DMS79 treated with DMSO at 0.1 percent for 48 hours (cell line): ENCODE measurements at regions not wholly inside any gene's neighbourhood (a gene's known extent, or its start where the extent isn't known, plus 50 kb on each side); places are given as distances from the start of the nearest gene placed in this dataset.
A peak's percentile ranks its signal among the peaks of the same experiment; 100 is the strongest.

Source experiments
- DNase-seq: peaks from one replicate; lab custom pipeline; 2025; lab: John Stamatoyannopoulos, UW

DNA sequence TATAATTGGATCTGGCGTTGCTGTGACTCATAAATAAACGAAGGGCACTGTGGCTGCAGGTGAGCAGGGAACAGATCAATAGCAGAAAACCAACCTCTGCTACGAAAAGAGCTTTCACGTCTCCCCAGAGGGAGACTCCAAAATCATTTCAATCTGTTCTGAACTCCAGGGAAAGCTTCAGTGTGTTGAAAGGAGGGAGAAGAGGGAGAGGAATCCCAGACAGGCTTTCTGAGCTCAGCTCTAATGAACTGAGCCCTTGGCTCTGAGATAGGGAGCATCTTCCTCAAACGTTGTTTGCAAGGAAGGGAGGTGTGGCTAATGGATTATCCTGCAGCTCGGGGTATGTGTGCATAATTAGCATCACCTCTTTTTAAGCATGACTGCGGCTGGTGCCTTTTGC lies 288.0 kb upstream of the IRX4 start:
- DNase-seq: no peak

- DNase-seq: peak; percentile 58
Measured at GRCh38 chr5:2169850-2170760, 287.4 kb upstream of the IRX4 start.

- DNase-seq: no peak
Measured at GRCh38 chr5:2169430-2169808, 286.7 kb upstream of the IRX4 start.

GRCh38 chr5:2168601-2169429 lies 286.1 kb upstream of the IRX4 start:
- DNase-seq: no peak

DNA sequence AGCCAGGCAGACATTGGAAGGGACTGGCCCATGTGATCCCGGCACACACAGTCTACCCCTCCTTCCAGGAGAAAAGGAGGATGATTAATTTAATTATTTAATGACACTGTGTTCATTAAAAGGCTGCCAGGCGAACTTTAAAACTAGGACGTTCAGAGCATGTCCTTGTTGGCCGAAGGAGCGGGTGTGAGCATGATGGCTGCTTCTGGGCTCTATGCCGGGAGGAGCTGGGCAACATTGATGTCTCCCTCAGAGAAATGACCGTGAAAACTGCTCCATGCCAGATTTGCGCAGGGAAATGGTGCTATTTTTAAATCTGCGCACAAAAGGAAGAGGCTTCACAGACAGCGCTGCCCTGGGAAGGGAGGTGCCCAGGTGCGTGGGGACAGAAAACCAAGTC lies 284.9 kb upstream of the IRX4 start:
- DNase-seq: no peak

GRCh38 chr5:2166979-2167377 lies 284.3 kb upstream of the IRX4 start:
- DNase-seq: no peak

DNA sequence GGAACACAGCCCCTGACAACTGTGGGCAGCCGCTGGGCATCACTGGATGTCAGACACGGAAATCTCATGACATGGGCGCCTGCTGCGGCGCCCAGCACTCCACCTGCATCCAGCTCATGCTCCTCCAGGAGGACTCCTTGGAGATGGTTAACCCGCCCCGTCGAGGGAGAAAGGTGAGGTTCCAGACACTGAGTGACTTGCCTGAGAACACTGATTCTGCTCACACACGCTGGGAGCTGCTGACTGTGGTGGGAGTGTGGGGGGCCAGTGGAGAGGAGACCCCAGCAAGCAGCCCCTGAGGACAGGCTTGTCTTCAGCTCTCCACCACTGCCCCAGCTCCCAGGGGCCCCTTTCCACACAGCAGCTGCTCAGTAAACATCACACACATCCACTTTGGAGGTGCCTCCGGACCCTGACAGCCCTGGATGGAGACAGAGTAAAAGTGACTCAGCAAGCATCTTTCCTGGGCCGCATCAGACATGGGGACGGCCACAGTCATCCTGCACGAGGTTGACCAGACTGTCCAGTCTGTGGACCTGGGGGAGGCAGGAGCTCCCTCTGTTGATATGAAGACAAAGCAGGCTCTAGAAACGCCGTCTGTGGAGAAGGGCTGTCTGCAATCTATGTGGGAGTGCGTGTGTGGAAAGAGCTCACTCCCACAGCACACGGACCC lies 283.7 kb upstream of the IRX4 start:
- DNase-seq: no peak

GRCh38 chr5:2165615-2166305 lies 283.0 kb upstream of the IRX4 start:
- no peak for DNase-seq

DNA sequence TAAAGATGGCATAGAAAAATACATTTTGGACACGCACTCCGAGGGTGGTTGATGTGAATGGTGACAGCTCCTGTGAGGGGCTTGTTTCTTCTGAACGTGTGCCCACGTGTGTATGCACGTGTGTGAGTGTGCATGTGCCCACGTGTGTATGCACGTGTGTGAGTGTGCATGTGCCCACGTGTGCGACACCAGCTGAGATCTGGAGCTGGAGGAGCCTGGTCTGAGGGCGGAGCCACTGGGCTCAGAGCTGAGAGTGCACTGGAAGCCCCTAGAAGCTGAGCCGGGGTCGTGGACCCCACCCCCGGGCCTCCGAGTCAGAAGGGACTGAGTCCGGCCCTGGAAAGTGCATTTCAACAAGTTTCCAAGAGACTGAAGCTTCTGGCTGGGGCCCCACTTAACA lies 282.5 kb upstream of the IRX4 start:
- DNase-seq: no peak

DNA sequence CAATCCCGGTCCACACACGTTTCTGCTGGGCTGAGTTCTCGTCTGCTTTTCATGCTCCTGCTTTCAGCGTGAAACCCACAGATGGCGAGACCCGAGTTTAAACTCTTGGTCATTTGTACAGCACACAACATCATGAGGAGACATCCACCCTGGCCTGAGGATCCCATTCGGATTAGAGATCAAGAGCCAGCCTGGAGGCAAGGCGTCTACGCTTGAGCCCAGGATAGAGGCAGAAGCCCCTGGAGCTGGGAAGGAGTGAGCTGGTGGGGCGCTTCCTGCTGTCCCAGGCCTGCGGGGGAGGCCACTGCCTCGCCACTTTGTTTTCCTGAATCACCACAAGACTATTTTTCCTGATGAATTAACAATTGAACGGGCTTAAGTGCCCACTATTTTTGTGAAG lies 281.9 kb upstream of the IRX4 start:
- no peak for DNase-seq

DNA sequence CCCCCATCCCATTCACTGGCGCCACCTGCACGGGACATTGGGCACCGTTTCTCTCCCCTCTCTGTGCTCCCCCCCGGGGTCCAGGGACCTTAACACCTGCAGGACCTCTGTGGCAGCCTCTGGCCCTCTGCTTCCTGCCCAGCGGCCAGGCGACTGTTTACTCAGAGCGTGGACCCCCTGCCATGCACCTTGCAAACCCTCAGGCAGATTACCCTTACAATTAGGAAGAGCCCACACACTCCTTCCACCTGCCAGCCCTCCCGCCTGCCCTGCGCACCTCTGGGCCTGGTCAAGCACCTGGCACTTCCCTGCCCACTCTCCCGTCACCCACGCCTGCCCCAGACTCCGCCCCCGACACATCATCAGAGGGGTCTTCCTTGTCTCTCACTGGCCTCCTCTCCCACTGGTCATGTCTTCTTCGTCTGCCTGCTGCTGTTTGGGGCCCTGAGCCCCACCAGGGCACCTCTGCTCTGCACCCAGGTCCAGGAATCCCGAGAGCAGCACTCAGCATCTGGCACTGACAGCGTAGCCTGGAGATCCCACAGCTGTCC lies 281.3 kb upstream of the IRX4 start:
- DNase-seq: no peak

DNA sequence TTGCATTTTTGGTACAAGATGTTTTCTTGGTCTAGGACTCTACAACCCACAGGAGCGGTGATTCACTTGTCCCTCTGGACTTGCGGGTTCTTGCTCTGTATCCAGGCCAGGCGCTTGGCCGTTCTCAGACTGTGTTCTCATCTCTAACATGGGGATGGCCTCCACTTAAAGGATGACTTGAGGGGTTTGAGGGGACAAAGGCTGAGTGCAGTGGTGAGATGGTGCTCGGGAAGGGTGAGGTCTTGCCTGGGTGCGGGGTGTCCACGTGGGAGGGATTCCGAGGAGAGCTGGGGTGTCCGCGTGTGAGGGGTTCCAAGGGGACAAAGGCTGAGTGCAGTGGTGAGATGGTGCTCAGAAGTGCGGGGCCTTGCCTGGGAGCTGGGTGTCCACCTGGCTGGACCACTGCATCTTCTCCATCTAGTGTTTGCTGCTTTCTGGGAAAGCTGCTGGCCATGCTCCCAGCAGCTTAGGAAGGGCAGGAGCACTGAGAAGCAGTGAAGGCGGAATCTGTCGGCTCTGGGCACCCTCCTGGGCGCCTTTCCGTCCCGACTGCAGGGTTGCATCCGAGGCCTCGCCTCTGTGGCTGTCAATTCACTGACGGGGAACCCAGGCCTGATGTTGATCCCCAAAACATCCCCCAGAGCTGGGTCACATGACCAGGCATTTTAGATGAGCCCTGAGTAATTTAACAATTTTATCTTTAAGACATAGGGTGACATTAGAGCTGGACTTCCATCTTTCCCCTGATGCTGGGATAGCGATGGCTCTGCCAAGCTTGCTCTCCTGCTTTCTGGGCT lies 280.5 kb upstream of the IRX4 start:
- DNase-seq: no peak

- no peak for DNase-seq
Measured at GRCh38 chr5:2160811-2161210, 278.1 kb upstream of the IRX4 start.

GRCh38 chr5:2158767-2159166 lies 276.0 kb upstream of the IRX4 start:
- no peak for DNase-seq

- no peak for DNase-seq
Measured at GRCh38 chr5:2158109-2158508, 275.4 kb upstream of the IRX4 start.

GRCh38 chr5:2157372-2157771 lies 274.6 kb upstream of the IRX4 start:
- DNase-seq: no peak

DNA sequence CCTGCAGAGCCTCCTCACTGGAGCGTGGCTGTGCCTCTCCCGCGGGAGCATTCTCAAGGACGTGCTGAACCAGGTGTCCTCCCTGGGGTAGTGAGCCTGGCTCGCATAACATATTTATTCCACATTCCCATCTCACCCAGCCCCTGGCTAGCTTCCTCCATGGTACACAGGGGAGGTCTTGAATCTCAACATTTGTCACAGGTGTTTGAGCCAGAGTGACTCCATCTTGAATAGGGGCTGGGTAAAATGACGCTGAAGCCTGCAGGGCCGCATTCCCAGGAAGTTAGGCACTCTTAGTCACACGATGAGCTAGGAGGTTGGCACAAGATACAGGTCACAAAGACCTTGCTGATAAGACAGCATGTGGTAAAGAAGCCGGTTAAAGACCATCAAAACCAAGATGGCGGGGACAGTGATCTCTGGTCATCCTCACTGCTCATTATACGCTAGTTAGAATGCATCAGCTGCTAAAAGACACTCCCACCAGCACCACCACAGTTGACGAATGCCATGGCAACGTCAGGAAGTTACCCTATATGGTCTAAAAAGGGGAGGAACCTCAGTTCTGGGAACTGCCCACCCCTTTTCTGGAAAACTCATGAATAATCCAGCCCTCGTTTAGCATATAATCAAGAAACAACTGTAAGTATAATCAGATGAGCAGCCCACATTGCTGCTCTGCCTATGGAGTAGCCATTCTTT lies 273.8 kb upstream of the IRX4 start:
- DNase-seq: no peak

GRCh38 chr5:2155556-2155955 lies 272.8 kb upstream of the IRX4 start:
- no peak for DNase-seq

- no peak for DNase-seq
Measured at GRCh38 chr5:2153802-2154201, 271.1 kb upstream of the IRX4 start.

DNA sequence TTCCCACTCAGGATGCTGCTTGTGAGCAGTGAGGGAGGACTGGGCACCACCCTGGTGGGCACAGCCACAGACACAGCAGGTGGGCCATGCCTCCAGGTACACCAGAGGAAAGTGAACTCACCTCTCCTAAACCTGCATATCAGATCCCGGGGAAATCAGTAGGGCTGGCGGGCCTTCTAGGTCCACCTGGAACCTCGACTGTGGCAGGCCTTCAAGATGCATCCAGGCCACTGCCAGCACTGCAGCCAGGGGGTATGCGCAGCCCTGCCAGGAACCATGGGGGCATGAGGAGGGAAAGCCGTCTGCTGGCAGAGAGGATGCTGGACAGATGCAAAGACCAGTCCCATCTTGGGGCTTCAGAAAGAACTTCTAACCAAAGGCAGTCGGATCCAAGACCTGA lies 270.6 kb upstream of the IRX4 start:
- no peak for DNase-seq
